WTC11 (cell line): ENCODE measurements at regions not wholly inside any gene's neighbourhood (a gene's known extent, or its start where the extent isn't known, plus 50 kb on each side); places are given as distances from the start of the nearest gene placed in this dataset.

Experiments used
- ATAC-seq: fragments of 200-7000 bp; cut with Tn5 transposase; 2 replicates; pipeline ENCODE4 v1.10.0; 2021; ENCODE audit warnings: mild to moderate bottlenecking, moderate library complexity
- CTCF ChIA-PET: fragments of 300-600 bp; sonication (Branson Sonifier 250); formaldehyde crosslinking; loops from one replicate; lab custom pipeline; 2021; ENCODE audit warnings: antibody characterized with exemption; lab: Charles Lee
- POLR2A ChIA-PET: fragments of 350-600 bp; sonication (Branson Sonifier 250); formaldehyde crosslinking; loops from one replicate; lab custom pipeline; 2021; ENCODE audit warnings: antibody characterized with exemption; lab: Charles Lee
- DNase-seq: peaks from one replicate; pipeline ENCODE4 v3.0.0; 2021; ENCODE audit warnings: low spot score
- H3K27ac Mint-ChIP-seq: 2 replicates; pipeline ENCODE4 v1.8.0; 2021; ENCODE audit warnings: mixed read lengths
- H3K27me3 Mint-ChIP-seq: 2 replicates; pipeline ENCODE4 v1.8.0; 2021; ENCODE audit warnings: low read depth, mild to moderate bottlenecking, moderate library complexity, mixed read lengths
- H3K36me3 Mint-ChIP-seq: 2 replicates; pipeline ENCODE4 v1.8.0; 2021; ENCODE audit warnings: mixed read lengths
- H3K4me1 Mint-ChIP-seq: 2 replicates; pipeline ENCODE4 v1.8.0; 2022; ENCODE audit warnings: mixed read lengths
- H3K4me3 Mint-ChIP-seq: 2 replicates; pipeline ENCODE4 v1.8.0; 2021; ENCODE audit warnings: mild to moderate bottlenecking, moderate library complexity, mixed read lengths
- H3K9me3 Mint-ChIP-seq: 2 replicates; pipeline ENCODE4 v1.8.0; 2021; ENCODE audit warnings: mixed read lengths
- ARID4B ChIP-seq: sonication (generic); formaldehyde crosslinking; IDR thresholded peaks from 2 replicates; pipeline ENCODE4 v1.8.0; 2023; ENCODE audit warnings: missing genetic modification reagents, mild to moderate bottlenecking, borderline replicate concordance
- CTCF ChIP-seq: fragments of 200-600 bp; IDR thresholded peaks from 2 replicates; pipeline ENCODE4 v1.8.0; 2022; ENCODE audit warnings: antibody characterized with exemption
- E2F1 ChIP-seq: sonication (generic); formaldehyde crosslinking; IDR thresholded peaks from 2 replicates; pipeline ENCODE4 v1.8.0; 2022; ENCODE audit warnings: mild to moderate bottlenecking, missing genetic modification reagents
- ERG ChIP-seq: fragments of 250-450 bp; sonication (Bioruptor Pico); IDR thresholded peaks from 2 replicates; pipeline ENCODE4 v1.8.0; 2021; ENCODE audit warnings: mild to moderate bottlenecking
- IRF2 ChIP-seq: sonication (generic); formaldehyde crosslinking; IDR thresholded peaks from 2 replicates; pipeline ENCODE4 v1.8.0; 2022; ENCODE audit warnings: low read depth, missing genetic modification reagents, borderline replicate concordance
- JAZF1 ChIP-seq: fragments of 250-450 bp; sonication (Bioruptor Pico); IDR thresholded peaks from 2 replicates; pipeline ENCODE4 v1.9.0; 2021; ENCODE audit warnings: moderate library complexity, mild to moderate bottlenecking, inconsistent platforms
- KAT7 ChIP-seq: sonication (generic); formaldehyde crosslinking; IDR thresholded peaks from 2 replicates; pipeline ENCODE4 v1.8.1; 2023; ENCODE audit warnings: missing genetic modification reagents, mild to moderate bottlenecking, borderline replicate concordance
- MYBL2 ChIP-seq: sonication (generic); formaldehyde crosslinking; IDR thresholded peaks from 2 replicates; pipeline ENCODE4 v1.8.1; 2023; ENCODE audit warnings: mild to moderate bottlenecking, moderate library complexity, missing genetic modification reagents
- NFATC4 ChIP-seq: fragments of 250-450 bp; sonication (Bioruptor Pico); IDR thresholded peaks from 2 replicates; pipeline ENCODE4 v1.9.0; 2021; ENCODE audit warnings: mild to moderate bottlenecking
- PRRX2 ChIP-seq: fragments of 250-450 bp; sonication (Bioruptor Pico); IDR thresholded peaks from 2 replicates; pipeline ENCODE4 v1.8.0; 2021; ENCODE audit warnings: mild to moderate bottlenecking
- SOX15 ChIP-seq: fragments of 250-450 bp; sonication (Bioruptor Pico); IDR thresholded peaks from 2 replicates; pipeline ENCODE4 v1.9.0; 2021; ENCODE audit warnings: mild to moderate bottlenecking
- TCF7 ChIP-seq: sonication (generic); formaldehyde crosslinking; IDR thresholded peaks from 2 replicates; pipeline ENCODE4 v1.8.0; 2022; ENCODE audit warnings: mild to moderate bottlenecking, low read depth, missing genetic modification reagents, moderate library complexity
- ZBTB21 ChIP-seq: sonication (generic); formaldehyde crosslinking; IDR thresholded peaks from 2 replicates; pipeline ENCODE4 v1.8.1; 2023; ENCODE audit warnings: mild to moderate bottlenecking, missing genetic modification reagents, borderline replicate concordance
- ZMAT4 ChIP-seq: fragments of 250-450 bp; sonication (Bioruptor Pico); IDR thresholded peaks from 2 replicates; pipeline ENCODE4 v1.9.0; 2021; ENCODE audit warnings: mild to moderate bottlenecking
- ZNF121 ChIP-seq: sonication (generic); formaldehyde crosslinking; IDR thresholded peaks from 2 replicates; pipeline ENCODE4 v1.8.0; 2023; ENCODE audit warnings: missing genetic modification reagents
- ZNF425 ChIP-seq: fragments of 250-450 bp; sonication (Bioruptor Pico); conservative IDR thresholded peaks from 2 replicates; pipeline ENCODE4 v1.9.0; 2021; ENCODE audit warnings: mild to moderate bottlenecking
- ZSCAN18 ChIP-seq: fragments of 250-450 bp; sonication (Bioruptor Pico); IDR thresholded peaks from 2 replicates; pipeline ENCODE4 v2.1.2; 2022; ENCODE audit warnings: mild to moderate bottlenecking, moderate library complexity

GRCh38 chr21:18069875-18070274, 174.8 kb upstream of the CHODL start:
- no peak overlapping the region for H3K27ac Mint-ChIP-seq
- DNase-seq (no peak), ATAC-seq (no peak)
- H3K4me3 Mint-ChIP-seq: no peak overlapping the region
- TF ChIP-seq CTCF: no peak
- TF ChIP-seq NFATC4 (CRISPR knock-in tag): no peak
- TF ChIP-seq ZNF121 (CRISPR knock-in tag): no peak
- no peak for TF ChIP-seq ZNF425 (CRISPR knock-in tag)
- no peak for TF ChIP-seq ARID4B
- TF ChIP-seq ZBTB21 (CRISPR knock-in tag): no peak
- no peak for TF ChIP-seq IRF2
- no peak for TF ChIP-seq ZMAT4 (CRISPR knock-in tag)
- no peak for TF ChIP-seq MYBL2 (CRISPR knock-in tag)
- no peak for TF ChIP-seq E2F1 (CRISPR knock-in tag)
- TF ChIP-seq ERG (CRISPR knock-in tag): no peak
- TF ChIP-seq KAT7 (CRISPR knock-in tag): no peak
- TF ChIP-seq PRRX2 (CRISPR knock-in tag): no peak
- no peak for TF ChIP-seq ZSCAN18 (CRISPR knock-in tag)
- TF ChIP-seq SOX15: no peak
- no peak for TF ChIP-seq TCF7 (CRISPR knock-in tag)
- TF ChIP-seq JAZF1 (CRISPR knock-in tag): no peak
- POLR2A ChIA-PET: no interaction called here
- H3K27me3 Mint-ChIP-seq: no peaks in the 10 kb centered on the region
- H3K9me3 Mint-ChIP-seq: no peaks in the 10 kb centered on the region
- H3K36me3 Mint-ChIP-seq: no peaks in the 10 kb centered on the region
- CTCF ChIA-PET: no interaction called here
- peaks cover 9% of the 10 kb centered on the region for H3K4me1 Mint-ChIP-seq
